SK-N-SH (cell line): ENCODE measurements at regions not wholly inside any gene's neighbourhood (a gene's known extent, or its start where the extent isn't known, plus 50 kb on each side); places are given as distances from the start of the nearest gene placed in this dataset.

Experiments used
- CTCF ChIA-PET: fragments of 300-600, 350-600 bp; formaldehyde crosslinking; extraction: SDS; loops from one replicate; lab custom pipeline; 2021; lab: Yijun Ruan, JAX
- POLR2A ChIA-PET: fragments of 350-600 bp; sonication (Branson Sonifier 250); formaldehyde crosslinking; extraction: SDS; loops from one replicate; lab custom pipeline; 2020; ENCODE audit warnings: antibody characterized with exemption, inconsistent platforms; lab: Yijun Ruan, JAX
- DNase-seq: peaks from one replicate; pipeline ENCODE4 v3.0.0; 2012
- H2AFZ ChIP-seq: fragments of 200-600 bp; sonication (generic); 2 replicates; pipeline ENCODE4 v1.8.1; 2016; ENCODE audit warnings: antibody characterized with exemption, mild to moderate bottlenecking, low read depth
- H3F3A ChIP-seq: fragments of 200-600 bp; sonication (generic); replicated peaks from 2 replicates; pipeline ENCODE3; 2016; ENCODE audit warnings: antibody characterized with exemption, mild to moderate bottlenecking; ENCODE audit not compliant: insufficient read depth
- H3K27ac ChIP-seq, 2 experiments: fragments of 200-500 bp in 1 of 2; fragments of 200-600 bp in 1 of 2; sonication (Bioruptor generic) in 1 of 2; sonication (generic), shearing (Covaris generic) in 1 of 2; 2 replicates each; pipeline versions ENCODE4 v1.5.1 to v1.6.1; 2014 to 2016; ENCODE audit warnings: low read depth in 2 of 2, inconsistent platforms in 1 of 2, low read length in 1 of 2, mild to moderate bottlenecking in 1 of 2, mixed read lengths in 1 of 2
- H3K27me3 ChIP-seq: fragments of 200-600 bp; sonication (generic), shearing (Covaris generic); 2 replicates; pipeline ENCODE4 v1.6.1; 2016; ENCODE audit warnings: mixed run types; ENCODE audit not compliant: insufficient read depth
- H3K36me3 ChIP-seq, 2 experiments: fragments of 200-500 bp in 1 of 2; fragments of 200-600 bp in 1 of 2; sonication (Bioruptor generic) in 1 of 2; sonication (generic) in 1 of 2; replicated peaks in 1 of 2; 2 replicates each; pipeline versions ENCODE3 to v1.5.1; 2014 to 2016; ENCODE audit warnings: low read length in 1 of 2, mild to moderate bottlenecking in 1 of 2; ENCODE audit not compliant: insufficient read depth in 2 of 2, control insufficient read depth in 1 of 2
- H3K4me1 ChIP-seq, 2 experiments: fragments of 200-500 bp in 1 of 2; fragments of 200-600 bp in 1 of 2; sonication (Bioruptor generic) in 1 of 2; sonication (generic), shearing (Covaris generic) in 1 of 2; 2 replicates each; pipeline versions ENCODE4 v1.5.1 to v1.6.1; 2014 to 2016; ENCODE audit warnings: low read depth in 1 of 2, low read length in 1 of 2, mixed run types in 1 of 2; ENCODE audit not compliant: insufficient read depth in 2 of 2, control insufficient read depth in 1 of 2
- H3K4me2 ChIP-seq: fragments of 200-600 bp; sonication (generic), shearing (Covaris generic); 2 replicates; pipeline ENCODE4 v1.6.1; 2017; ENCODE audit warnings: mixed run types
- H3K4me3 ChIP-seq, 2 experiments: fragments of 200-500 bp in 1 of 2; fragments of 200-600 bp in 1 of 2; sonication (Bioruptor generic) in 1 of 2; sonication (generic), shearing (Covaris generic) in 1 of 2; 2 replicates each; pipeline versions ENCODE4 v1.5.1 to v1.8.1; 2014 to 2016; ENCODE audit warnings: low read depth in 2 of 2, inconsistent platforms in 1 of 2, low read length in 1 of 2, mild to moderate bottlenecking in 1 of 2, mixed read lengths in 1 of 2, moderate library complexity in 1 of 2
- H3K79me2 ChIP-seq: fragments of 200-600 bp; sonication (generic); 2 replicates; pipeline ENCODE4 v1.8.1; 2017; ENCODE audit warnings: mild to moderate bottlenecking; ENCODE audit not compliant: insufficient read depth
- H3K9ac ChIP-seq: fragments of 200-600 bp; sonication (generic); 2 replicates; pipeline ENCODE4 v1.6.1; 2017; ENCODE audit warnings: mixed run types
- H3K9me2 ChIP-seq: fragments of 200-600 bp; sonication (generic); 2 replicates; pipeline ENCODE4 v1.6.1; 2017; ENCODE audit warnings: mixed run types
- H3K9me3 ChIP-seq: fragments of 200-600 bp; sonication (generic); 2 replicates; pipeline ENCODE4 v1.6.1; 2017; ENCODE audit warnings: mixed run types, mild to moderate bottlenecking, moderate library complexity
- H4K20me1 ChIP-seq: fragments of 200-600 bp; sonication (generic); 2 replicates; pipeline ENCODE4 v1.6.1; 2017; ENCODE audit warnings: mild to moderate bottlenecking, mixed run types; ENCODE audit not compliant: insufficient read depth
- CTCF ChIP-seq: fragments of 200-600 bp; sonication (generic); IDR thresholded peaks from 2 replicates; pipeline ENCODE4 v1.6.1; 2017; ENCODE audit warnings: antibody characterized with exemption, mild to moderate bottlenecking, moderate library complexity
- ELF1 ChIP-seq: IDR thresholded peaks from 2 replicates; pipeline ENCODE4 v1.4.0; 2012
- EZH2phosphoT487 ChIP-seq: fragments of 200-600 bp; sonication (generic); IDR thresholded peaks from 2 replicates; pipeline ENCODE4 v1.6.1; 2017; ENCODE audit warnings: low read depth, mixed run types, mild to moderate bottlenecking, antibody characterized with exemption, moderate library complexity, borderline replicate concordance
- FOSL2 ChIP-seq: IDR thresholded peaks from 2 replicates; pipeline ENCODE4 v1.4.0; 2012; ENCODE audit warnings: low read depth, mild to moderate bottlenecking, moderate library complexity, borderline replicate concordance
- GATA2 ChIP-seq: sonication (generic); formaldehyde crosslinking; IDR thresholded peaks from 2 replicates; pipeline ENCODE4 v1.5.0; 2020; ENCODE audit warnings: mild to moderate bottlenecking, missing genetic modification reagents
- JUND ChIP-seq: IDR thresholded peaks from 2 replicates; pipeline ENCODE4 v1.4.0; 2012
- MEF2A ChIP-seq: IDR thresholded peaks from 2 replicates; pipeline ENCODE4 v1.4.0; 2012; ENCODE audit warnings: low read depth, borderline replicate concordance
- NFIC ChIP-seq: IDR thresholded peaks from 2 replicates; pipeline ENCODE4 v1.4.0; 2012; ENCODE audit warnings: borderline replicate concordance
- NRF1 ChIP-seq: IDR thresholded peaks from 2 replicates; pipeline ENCODE4 v1.6.1; 2012; ENCODE audit warnings: low read depth, mild to moderate bottlenecking, low read length
- POLR2AphosphoS5 ChIP-seq: IDR thresholded peaks from 2 replicates; pipeline ENCODE4 v1.6.1; 2012; ENCODE audit warnings: low read depth, low read length
- RAD21 ChIP-seq: IDR thresholded peaks from 2 replicates; pipeline ENCODE4 v1.6.1; 2012; ENCODE audit warnings: mild to moderate bottlenecking, low read length
- REST ChIP-seq: IDR thresholded peaks from 2 replicates; pipeline ENCODE4 v1.6.1; 2012; ENCODE audit warnings: mild to moderate bottlenecking, low read depth, low read length, moderate library complexity
- USF1 ChIP-seq: IDR thresholded peaks from 2 replicates; pipeline ENCODE4 v1.4.0; 2012; ENCODE audit warnings: low read depth, borderline replicate concordance
- USF2 ChIP-seq: fragments of 150-350 bp; IDR thresholded peaks from 2 replicates; pipeline ENCODE4 v1.6.1; 2017; ENCODE audit warnings: antibody characterized with exemption, low read length, low read depth, borderline replicate concordance
- ZBTB33 ChIP-seq: IDR thresholded peaks from 2 replicates; pipeline ENCODE4 v1.4.0; 2012; ENCODE audit warnings: low read depth, borderline replicate concordance
- WGBS: methylation state at CpG from one replicate; pipeline ENCODE4 v1.1.6; 2017; ENCODE audit warnings: low lambda C conversion rate; 5-methylcytosine and 5-hydroxymethylcytosine counted together

- no peaks in the 10 kb centered on the region for H3K4me1 ChIP-seq
- no peaks in the 10 kb centered on the region for H3K36me3 ChIP-seq
- H3K27me3 ChIP-seq = no peaks in the 10 kb centered on the region
- no peak for TF ChIP-seq REST
- no peak for TF ChIP-seq FOSL2
- no peak for TF ChIP-seq RAD21
- no peak for TF ChIP-seq NFIC
- TF ChIP-seq USF1 = no peak
- no peak for TF ChIP-seq JUND
- no peak for TF ChIP-seq EZH2phosphoT487
- TF ChIP-seq ZBTB33 = no peak
- TF ChIP-seq CTCF = no peak
- no peak for TF ChIP-seq POLR2AphosphoS5
- no peak for TF ChIP-seq NRF1
- no peak for TF ChIP-seq USF2
- TF ChIP-seq ELF1 = no peak
- TF ChIP-seq GATA2 = no peak
- no peak for TF ChIP-seq MEF2A
- no peak overlapping the region for H3K27ac ChIP-seq
- no peaks in the 10 kb centered on the region for H3K9me2 ChIP-seq
- no peak overlapping the region for H3K9ac ChIP-seq
- no peaks in the 10 kb centered on the region for H4K20me1 ChIP-seq
- H2AFZ ChIP-seq = no peak overlapping the region
- no peaks in the 10 kb centered on the region for H3F3A ChIP-seq
- no peak for DNase-seq
- 25% methylated on average over 9 of the region's 11 CpGs for WGBS
- ChIA-PET POLR2A (no interaction called here), CTCF (no interaction called here)
- no peak overlapping the region for H3K4me2 ChIP-seq
- H3K4me3 ChIP-seq = no peak overlapping the region
- no peaks in the 10 kb centered on the region for H3K79me2 ChIP-seq
- H3K9me3 ChIP-seq = no peaks in the 10 kb centered on the region; the same call in 1 of the 2 replicates
These were observed 1039.2 kb downstream of the TBC1D22A start for GRCh38 chr22:47801541-47802245.
